ENCODE measurements at regions not wholly inside any gene's neighbourhood (a gene's known extent, or its start where the extent isn't known, plus 50 kb on each side); places are given as distances from the start of the nearest gene placed in this dataset.

- Histone ChIP-seq H3K4me1 (no peaks in the 10 kb centered on the region), H3K9me3 (no peaks in the 10 kb centered on the region), H3K27me3 (peaks cover 11% of the 10 kb centered on the region), H3K27ac (no peak overlapping the region), H3K4me3 (no peak overlapping the region), H3K36me3 (no peaks in the 10 kb centered on the region)
- WGBS, 2 donors (ENCODE audit: low coverage in 1 of 2), result 81 to 96% methylated on average over 2 of the region's 2 CpGs
- no peak for TF ChIP-seq POLR2AphosphoS5 (IDR thresholded peaks at IDR 0.05)
- no peak for TF ChIP-seq EP300 (IDR thresholded peaks at IDR 0.05)
- TF ChIP-seq POLR2A (IDR thresholded peaks at IDR 0.05), result no peak
- TF ChIP-seq CTCF (IDR thresholded peaks at IDR 0.05), result no peak
- no peak for ATAC-seq
Observed at GRCh38 chr12:13716119-13716518, 265.3 kb downstream of the GRIN2B start.

- TF ChIP-seq POLR2AphosphoS5 (IDR thresholded peaks at IDR 0.05), result no peak
- TF ChIP-seq CTCF (IDR thresholded peaks at IDR 0.05), result no peak
- TF ChIP-seq EP300 (IDR thresholded peaks at IDR 0.05), result no peak
- TF ChIP-seq POLR2A (IDR thresholded peaks at IDR 0.05), result no peak
- no peaks in the 10 kb centered on the region for H3K9me3 ChIP-seq
- no peaks in the 10 kb centered on the region for H3K36me3 ChIP-seq
- peaks cover 8% of the 10 kb centered on the region for H3K27me3 ChIP-seq
- no peak overlapping the region for H3K27ac ChIP-seq
- H3K4me1 ChIP-seq, result no peaks in the 10 kb centered on the region
- ATAC-seq, result no peak
- no peak overlapping the region for H3K4me3 ChIP-seq
- WGBS, 2 donors (ENCODE audit: low coverage in 1 of 2), result 43 to 50% methylated on average over 4 of the region's 4 CpGs
Observed at GRCh38 chr12:13713556-13714410, 267.6 kb downstream of the GRIN2B start.

- Histone ChIP-seq H3K4me3 (no peak overlapping the region), H3K27me3 (no peaks in the 10 kb centered on the region), H3K36me3 (no peaks in the 10 kb centered on the region), H3K27ac (no peak overlapping the region), H3K4me1 (no peaks in the 10 kb centered on the region), H3K9me3 (no peaks in the 10 kb centered on the region)
- WGBS, 2 donors (ENCODE audit: low coverage in 1 of 2), result 73 to 100% methylated on average over 1 of the region's 1 CpG
- TF ChIP-seq POLR2AphosphoS5 (IDR thresholded peaks at IDR 0.05) (no peak), EP300 (IDR thresholded peaks at IDR 0.05) (no peak), CTCF (IDR thresholded peaks at IDR 0.05) (no peak), POLR2A (IDR thresholded peaks at IDR 0.05) (no peak)
- ATAC-seq, result no peak
Observed at GRCh38 chr12:13707829-13708228, 273.6 kb downstream of the GRIN2B start.

- TF ChIP-seq EP300 (IDR thresholded peaks at IDR 0.05) (no peak), POLR2A (IDR thresholded peaks at IDR 0.05) (no peak), POLR2AphosphoS5 (IDR thresholded peaks at IDR 0.05) (no peak), CTCF (IDR thresholded peaks at IDR 0.05) (no peak)
- Histone ChIP-seq H3K36me3 (no peaks in the 10 kb centered on the region), H3K4me3 (no peak overlapping the region), H3K4me1 (no peaks in the 10 kb centered on the region), H3K27me3 (no peaks in the 10 kb centered on the region), H3K27ac (no peak overlapping the region), H3K9me3 (no peaks in the 10 kb centered on the region)
- WGBS, 2 donors (ENCODE audit: low coverage in 1 of 2), result 35 to 42% methylated on average over 4 to 5 of the region's 5 CpGs
- ATAC-seq, result no peak
Observed at GRCh38 chr12:13702381-13702780, 279.0 kb downstream of the GRIN2B start.

GRCh38 chr12:13701502-13701901, 279.9 kb downstream of the GRIN2B start:
- no peak overlapping the region for H3K27ac ChIP-seq
- no peaks in the 10 kb centered on the region for H3K27me3 ChIP-seq
- no peaks in the 10 kb centered on the region for H3K36me3 ChIP-seq
- TF ChIP-seq EP300 (IDR thresholded peaks at IDR 0.05), result no peak
- no peak for TF ChIP-seq CTCF (IDR thresholded peaks at IDR 0.05)
- no peak for TF ChIP-seq POLR2AphosphoS5 (IDR thresholded peaks at IDR 0.05)
- H3K4me3 ChIP-seq, result no peak overlapping the region
- H3K4me1 ChIP-seq, result no peaks in the 10 kb centered on the region
- ATAC-seq, result no peak
- no peaks in the 10 kb centered on the region for H3K9me3 ChIP-seq
